Muscle of back (tissue), 3 donors: ENCODE measurements at regions not wholly inside any gene's neighbourhood (a gene's known extent, or its start where the extent isn't known, plus 50 kb on each side); places are given as distances from the start of the nearest gene placed in this dataset.

Experiments used
- DNase-seq, 3 donors: peaks; one replicate each; pipeline versions ENCODE4 v3.0.0 to v3.0.0-alpha.2; 2013

GRCh38 chr4:7127576-7127975 lies 59.7 kb upstream of the GRPEL1 start:
- DNase-seq, result peak in 1 of 3 donors; percentile 66

- DNase-seq, result peak in 1 of 3 donors; percentile 71
Measured at GRCh38 chr4:7126981-7127380, 59.1 kb upstream of the GRPEL1 start.

GRCh38 chr4:7124689-7125442 lies 57.0 kb upstream of the GRPEL1 start:
- peak; percentile 66 to 86 (median 69) for DNase-seq

GRCh38 chr4:7121866-7122653 lies 54.2 kb upstream of the GRPEL1 start:
- DNase-seq, result no peak

GRCh38 chr4:7121174-7121573 lies 53.3 kb upstream of the GRPEL1 start:
- DNase-seq, result peak in 1 of 3 donors; percentile 47

GRCh38 chr4:7120341-7120740 lies 52.5 kb upstream of the GRPEL1 start:
- DNase-seq, result no peak

- no peak for DNase-seq
Measured at GRCh38 chr4:7118013-7118832, 50.4 kb upstream of the GRPEL1 start.
